RCC 7860 (cell line): ENCODE measurements at regions not wholly inside any gene's neighbourhood (a gene's known extent, or its start where the extent isn't known, plus 50 kb on each side); places are given as distances from the start of the nearest gene placed in this dataset.
"Not testable (repeated sequence)": the region's sequence is repeated elsewhere in the genome, so short reads cannot be mapped to it uniquely, and the experiment has no call there.

ENCODE experiments used
- DNase-seq: peaks from one replicate; pipeline ENCODE4 v3.0.0-alpha.2; 2015; ENCODE audit warnings: low spot score
- FAIRE-seq: peaks from 2 replicates; lab custom pipeline; 2012; peaks lifted over from hg19 to GRCh38; lab: Jason Lieb, UNC

DNA sequence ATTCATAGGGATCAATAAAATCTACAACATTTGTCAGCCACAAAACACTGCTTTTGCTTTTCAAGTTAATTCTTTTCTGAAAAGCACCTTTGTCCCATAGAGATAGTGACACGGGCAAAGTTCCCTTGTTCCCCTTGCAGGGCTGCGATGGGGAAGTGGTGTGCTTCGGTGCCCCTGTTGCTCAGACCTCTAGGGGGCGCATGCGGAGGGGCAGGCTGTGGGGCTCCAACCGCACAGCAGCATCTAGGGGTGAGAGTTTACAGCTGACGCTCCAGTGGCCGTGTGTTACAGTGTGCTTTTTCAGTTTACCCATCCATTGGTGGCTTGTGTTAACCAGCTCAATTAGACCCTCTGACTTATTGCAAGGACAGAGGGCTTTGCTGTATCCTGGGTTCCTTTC, 1432.2 kb upstream of the ACVR2A start:
- FAIRE-seq (no peak), DNase-seq (no peak)

DNA sequence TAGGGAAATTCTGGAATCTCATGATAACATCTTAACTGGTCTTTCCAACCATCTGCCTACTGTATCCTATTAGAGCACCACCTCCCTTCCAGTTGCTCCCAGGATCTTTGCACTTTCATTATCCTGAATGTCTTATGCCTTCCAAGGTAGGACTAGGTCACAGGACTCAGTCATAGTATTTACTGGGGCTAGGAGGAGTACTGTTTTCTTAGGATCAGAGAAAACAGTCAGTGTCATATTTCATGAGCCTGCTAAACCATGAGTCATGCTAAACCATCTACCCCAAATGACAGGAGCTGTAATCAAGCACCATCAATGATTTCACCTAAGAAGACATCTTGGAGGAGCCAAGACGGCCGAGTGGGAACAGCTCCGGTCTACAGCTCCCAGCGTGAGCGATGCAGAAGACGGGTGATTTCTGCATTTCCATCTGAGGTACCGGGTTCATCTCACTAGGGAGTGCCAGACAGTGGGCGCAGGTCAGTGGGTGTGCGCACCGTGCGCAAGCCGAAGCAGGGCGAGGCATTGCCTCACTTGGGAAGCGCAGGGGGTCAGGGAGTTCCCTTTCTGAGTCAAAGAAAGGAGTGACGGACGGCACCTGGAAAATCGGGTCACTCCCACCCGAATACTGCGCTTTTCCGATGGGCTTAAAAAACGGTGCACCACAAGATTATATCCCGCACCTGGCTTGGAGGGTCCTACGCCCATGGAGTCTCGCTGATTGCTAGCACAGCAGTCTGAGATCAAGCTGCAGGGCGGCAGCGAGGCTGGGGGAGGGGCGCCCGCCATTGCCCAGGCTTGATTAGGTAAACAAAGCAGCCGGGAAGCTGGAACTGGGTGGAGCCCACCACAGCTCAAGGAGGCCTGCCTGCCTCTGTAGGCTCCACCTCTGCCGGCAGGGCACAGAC, 1439.2 kb upstream of the ACVR2A start:
- not testable (repeated sequence) for DNase-seq, FAIRE-seq

DNA sequence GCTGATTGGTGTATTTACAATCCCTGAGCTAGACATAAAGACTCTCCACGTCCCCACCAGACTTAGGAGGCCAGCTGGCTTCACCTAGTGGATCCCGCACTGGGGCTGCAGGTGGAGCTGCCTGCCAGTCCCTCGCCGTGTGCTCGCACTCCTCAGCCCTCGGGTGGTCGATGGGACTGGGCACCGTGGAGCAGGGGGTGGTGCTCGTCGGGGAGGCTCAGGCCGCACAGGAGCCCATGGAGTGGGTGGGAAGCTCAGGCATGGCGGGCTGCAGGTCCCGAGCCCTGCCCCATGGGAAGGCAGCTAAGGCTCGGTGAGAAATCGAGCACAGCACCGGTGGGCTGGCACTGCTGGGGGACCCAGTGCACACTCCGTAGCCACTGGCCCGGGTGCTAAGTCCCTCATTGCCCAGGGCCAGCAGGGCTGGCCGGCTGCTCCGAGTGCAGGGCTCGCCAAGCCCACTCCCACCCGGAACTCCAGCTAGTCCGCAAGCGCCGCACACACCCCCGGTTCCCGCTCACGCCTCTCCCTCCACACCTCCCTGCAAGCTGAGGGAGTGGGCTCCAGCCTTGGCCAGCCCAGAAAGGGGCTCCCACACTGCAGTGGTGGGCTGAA, 1441.2 kb upstream of the ACVR2A start:
- not testable (repeated sequence) for DNase-seq, FAIRE-seq

DNA sequence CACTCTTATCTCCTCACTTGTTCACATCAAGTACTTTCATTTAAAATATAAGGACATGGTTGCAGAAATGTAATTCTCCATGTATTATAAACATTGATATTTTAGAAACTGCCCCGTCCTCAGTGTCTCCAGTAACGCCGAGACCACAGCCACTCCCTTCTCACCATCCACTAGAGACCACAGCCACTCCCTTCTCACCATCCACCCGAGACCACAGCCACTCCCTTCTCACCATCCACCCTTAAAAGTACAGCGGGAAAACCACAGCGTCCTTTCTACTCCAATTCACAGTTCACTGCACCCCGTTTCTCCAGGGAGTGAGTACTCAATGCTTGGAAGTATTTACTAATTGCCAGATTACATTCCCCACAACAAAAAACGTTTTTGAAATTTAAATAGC, 1452.2 kb upstream of the ACVR2A start:
- DNase-seq = no peak
- FAIRE-seq = peak; percentile 65

DNA sequence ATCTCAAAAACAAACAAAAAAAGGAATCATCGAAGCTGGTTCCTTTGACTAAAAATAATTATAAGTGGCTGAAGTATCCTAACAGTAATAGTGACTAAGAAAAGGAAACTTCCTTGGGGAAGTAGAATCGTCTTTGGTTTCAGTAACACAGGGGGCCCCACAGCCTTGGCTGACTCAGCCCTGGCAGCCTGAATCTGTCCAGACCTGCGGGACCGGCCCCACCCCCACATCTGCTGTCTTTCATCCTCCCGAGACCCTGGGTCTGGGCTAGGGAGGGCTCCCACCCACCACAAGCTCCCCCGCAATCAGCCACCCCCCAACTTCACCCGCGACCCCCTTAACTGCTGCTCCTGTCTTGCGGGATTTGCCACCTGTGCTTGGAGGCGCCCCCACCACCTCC, 1452.6 kb upstream of the ACVR2A start:
- DNase-seq = no peak
- no peak for FAIRE-seq

DNA sequence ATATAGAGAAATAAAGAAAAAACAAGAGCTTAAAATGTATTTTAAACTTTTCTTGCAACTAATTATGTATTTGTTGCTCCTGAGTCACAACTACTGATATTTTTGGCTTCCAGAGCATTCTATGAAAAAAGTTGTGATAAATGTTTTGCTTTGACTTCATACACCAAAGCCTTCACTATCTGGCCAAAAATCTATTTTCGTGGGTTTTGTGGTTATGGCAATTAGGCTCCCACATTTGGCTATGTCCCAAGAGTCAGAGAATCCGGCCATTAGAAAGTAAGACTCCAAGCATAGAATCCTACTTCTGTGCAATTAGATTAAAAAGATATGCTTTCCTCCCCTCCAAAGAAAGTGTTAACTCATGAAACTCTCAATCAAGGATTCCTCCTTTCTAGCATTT, 1456.1 kb upstream of the ACVR2A start:
- FAIRE-seq (peak; percentile 37), DNase-seq (peak; percentile 11)

DNA sequence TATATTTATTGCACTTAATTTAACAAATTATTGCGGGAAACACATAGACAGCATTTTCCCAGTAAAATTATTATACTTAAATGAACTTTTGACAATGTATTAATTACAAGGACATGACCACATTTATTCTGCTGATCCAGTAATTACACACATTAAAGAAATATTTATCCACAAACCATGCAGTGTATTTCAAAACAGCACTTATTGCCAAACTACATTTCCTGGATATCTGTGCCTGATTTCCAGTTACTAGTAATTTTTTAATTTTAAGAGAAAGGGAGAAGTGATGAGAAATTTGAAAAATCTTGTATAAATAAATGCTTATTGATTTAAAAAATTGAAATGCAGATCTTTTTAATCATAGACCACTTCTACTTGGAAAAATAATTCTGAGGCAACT, 1458.7 kb upstream of the ACVR2A start:
- FAIRE-seq (no peak), DNase-seq (no peak)

DNA sequence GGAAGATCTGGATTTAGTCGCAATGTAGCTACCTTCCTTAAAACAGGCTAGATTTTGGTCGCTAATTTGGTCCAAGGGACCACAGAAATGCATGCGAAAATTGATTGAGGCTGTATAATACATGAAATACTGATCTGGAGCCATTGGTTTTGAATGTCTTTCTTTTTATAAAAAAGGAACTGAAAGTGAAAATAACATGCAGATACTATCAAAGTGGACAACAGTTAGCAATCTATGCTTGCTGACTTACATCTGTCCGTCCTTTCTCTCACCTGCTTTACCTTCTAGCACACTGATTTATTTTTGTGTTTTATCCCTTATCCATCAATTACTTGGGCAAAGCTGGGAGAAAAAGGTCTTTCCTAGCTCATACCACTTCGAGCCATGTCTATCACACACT, 1459.8 kb upstream of the ACVR2A start:
- FAIRE-seq = no peak
- no peak for DNase-seq

DNA sequence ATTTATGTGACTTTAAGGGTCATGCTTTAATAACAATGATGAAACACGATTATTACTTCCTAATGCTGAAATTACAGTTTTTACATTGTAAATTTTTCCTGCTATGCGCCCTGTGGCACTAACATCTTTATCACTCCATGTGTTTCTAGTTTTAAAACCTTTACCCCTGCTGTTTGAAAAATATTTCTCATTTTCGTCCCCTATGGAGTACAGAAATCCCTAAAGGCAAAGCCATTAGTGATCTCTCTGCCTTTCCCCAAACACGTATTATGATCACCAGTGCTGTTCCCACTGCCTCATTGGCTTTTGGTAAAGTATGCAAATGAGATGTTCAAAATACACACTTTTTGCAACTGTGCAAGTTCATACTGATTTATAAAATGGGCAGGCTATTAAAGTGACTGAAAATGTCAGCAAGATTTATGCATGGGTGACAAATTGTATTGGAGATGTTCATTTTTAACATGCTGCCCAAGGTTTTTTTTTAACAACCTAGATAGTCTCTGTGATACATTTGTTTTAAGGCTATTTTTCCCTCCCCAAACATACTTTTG, 1468.2 kb upstream of the ACVR2A start:
- DNase-seq (no peak), FAIRE-seq (no peak)

DNA sequence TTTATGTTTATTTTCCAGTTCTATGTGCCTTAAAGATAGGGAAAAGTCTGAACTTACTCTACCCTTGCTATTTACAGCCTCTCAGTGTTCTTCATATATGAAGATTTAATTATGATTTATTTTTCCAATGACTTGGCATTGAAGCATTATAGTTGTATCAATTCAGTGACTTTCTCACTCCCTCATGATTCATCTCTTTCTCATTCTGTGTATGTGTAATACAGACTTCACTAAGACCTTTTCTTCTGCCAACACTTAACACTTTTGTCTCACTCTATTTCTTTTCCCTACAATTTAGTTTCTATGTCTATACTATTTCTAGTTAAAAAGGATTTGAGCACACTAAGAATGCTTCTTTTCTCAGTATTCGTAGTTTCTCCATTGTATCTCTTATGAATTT, 1470.3 kb upstream of the ACVR2A start:
- FAIRE-seq = no peak
- no peak for DNase-seq

DNA sequence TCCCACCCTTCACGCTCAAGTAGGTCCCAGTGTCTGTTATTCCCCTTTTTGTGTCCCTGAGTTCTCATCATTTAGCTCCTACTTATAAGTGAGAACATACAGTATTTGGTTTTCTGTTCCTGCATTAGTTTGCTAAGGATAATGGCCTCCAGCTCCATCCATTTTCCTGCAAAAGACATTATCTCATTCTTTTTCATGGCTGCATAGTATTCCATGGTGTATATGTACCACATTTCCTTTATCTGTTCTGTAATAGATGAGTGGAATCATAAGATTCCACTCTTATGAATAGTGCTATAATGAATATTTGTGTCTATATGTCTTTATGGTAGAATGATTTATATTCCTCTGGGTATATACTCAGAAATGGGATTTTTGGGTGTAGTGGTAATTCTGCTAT, 1473.5 kb upstream of the ACVR2A start:
- DNase-seq, FAIRE-seq: not testable (repeated sequence)

DNA sequence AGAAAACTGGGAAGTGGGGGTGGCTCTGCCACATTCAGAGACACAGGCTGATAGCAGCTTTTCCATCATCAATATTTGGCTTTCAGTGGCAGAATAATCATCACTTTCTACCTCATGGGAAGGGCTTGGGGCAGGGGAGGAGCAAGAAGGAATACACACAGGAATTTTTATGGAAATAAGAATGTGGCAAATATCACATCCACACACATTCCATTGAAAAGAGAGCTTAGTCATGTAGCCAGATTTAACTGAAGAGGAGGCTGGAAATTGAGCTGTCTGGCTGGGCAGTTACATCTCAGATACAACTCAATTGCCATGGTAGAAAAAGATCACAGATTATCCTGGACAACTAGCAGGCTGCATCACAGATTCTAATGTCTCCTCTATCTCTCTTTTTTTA, 1474.0 kb upstream of the ACVR2A start:
- FAIRE-seq (no peak), DNase-seq (no peak)

DNA sequence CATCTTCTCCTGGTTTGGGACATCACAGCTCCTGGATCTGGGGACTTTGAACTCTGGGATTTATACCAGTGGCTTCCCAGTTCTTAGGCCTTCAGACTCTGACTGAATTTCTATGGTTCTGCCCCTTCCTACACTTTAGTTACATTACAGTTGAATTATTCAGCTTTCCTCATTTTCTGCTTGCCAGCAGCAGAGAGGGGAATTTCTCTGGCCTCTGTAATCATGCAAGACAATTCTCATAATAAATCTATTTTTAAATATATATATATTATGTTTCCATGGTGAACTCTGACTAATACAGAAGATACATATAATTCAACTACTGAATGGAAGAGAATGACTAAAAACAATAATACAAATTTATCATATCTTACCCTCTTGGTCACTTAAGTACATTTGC, 1478.6 kb upstream of the ACVR2A start:
- FAIRE-seq = no peak

DNA sequence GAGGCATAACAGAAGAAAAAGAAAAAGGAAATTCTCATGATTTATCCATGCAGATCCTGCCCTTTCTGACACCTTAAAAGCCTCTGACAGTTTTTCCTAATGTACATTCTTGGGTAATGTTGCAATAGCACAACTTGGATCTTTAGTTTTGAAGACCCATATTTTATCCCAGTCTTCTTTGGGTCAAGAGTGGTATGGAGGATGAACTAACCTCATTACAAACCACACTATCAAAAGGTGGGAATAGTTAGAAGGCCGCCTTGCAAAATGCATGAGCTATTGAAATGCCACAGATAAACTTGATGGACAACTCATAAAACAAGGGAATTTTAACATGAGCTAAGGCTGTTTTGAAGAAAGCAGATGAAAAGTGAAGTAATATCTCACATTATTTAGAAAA, 1479.8 kb upstream of the ACVR2A start:
- DNase-seq (no peak), FAIRE-seq (no peak)

More for the DNA sequence above, 1478.6 kb upstream of the ACVR2A start:
- no peak for DNase-seq

DNA sequence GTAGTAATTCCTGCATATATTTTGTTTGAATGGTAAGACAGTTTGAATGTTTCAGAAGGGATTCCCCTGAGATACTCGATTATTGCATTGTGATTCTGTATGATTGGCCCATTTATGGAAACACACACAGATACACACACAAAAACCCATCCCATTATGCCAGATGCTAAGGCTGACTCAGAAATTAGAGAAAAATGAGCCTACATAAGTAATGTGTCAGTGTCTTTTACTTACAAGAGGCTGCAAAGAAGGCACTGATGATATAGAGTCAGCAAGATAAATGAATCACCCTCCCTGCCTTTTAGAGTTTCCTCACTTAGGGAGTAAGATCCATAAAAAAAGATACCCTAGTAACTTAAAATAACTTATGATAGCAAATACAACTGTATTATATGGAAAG, 1481.1 kb upstream of the ACVR2A start:
- FAIRE-seq = no peak
- DNase-seq = no peak

DNA sequence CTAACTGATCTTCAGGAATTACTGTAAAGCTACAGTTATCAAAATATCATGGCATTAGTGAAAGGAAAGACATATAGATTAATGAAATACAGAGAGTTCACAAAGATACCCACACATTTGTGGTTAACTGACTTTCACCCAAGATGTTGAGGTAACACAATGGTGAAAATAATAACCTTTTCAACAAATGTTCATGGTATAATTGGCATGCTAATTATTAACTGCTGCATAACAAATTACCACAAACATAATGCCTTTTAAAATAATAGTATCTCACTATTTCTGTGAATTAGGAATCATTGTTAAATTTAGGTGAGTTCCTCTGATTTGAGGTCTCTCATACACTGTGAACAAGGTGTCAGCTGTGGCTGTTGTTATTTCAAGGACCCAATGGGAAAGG, 1493.1 kb upstream of the ACVR2A start:
- DNase-seq (no peak), FAIRE-seq (no peak)

DNA sequence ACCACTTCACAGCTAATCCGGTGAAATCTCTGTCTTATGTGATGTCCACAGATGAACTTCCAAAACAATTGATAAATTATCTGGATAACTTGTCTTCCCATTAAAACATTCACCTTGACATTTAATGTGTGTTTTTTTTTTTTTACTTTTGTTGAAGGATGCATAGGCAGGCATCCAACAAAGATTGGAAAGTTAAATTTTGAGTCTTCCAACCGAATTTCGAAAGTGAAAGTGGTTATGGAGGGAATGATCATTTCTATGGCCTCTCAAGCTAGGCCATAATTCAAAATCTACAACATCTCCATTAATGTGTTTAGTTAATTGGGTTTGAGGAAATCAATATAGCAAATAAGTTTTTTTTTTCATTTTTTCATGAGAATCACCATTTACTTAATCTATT, 1495.5 kb upstream of the ACVR2A start:
- FAIRE-seq = no peak
- no peak for DNase-seq

DNA sequence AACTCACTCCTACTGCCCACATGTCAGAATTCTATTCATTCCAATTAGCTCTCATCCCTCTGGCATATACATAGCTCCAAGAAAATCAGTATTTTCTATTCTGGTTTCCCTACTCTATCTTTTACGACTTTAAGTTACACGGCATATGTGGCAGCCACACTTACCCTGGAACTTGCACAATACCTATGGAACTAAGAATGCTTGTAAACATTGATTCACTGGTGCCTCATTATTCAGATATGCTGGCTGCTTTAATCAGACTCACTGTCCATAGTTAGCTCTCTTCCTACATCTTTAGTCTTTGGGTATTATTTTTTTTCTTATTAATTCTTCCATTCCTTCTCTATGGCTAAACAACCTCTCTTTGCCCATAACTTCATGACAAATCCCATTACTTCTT, 1519.9 kb upstream of the ACVR2A start:
- DNase-seq = no peak
- no peak for FAIRE-seq

DNA sequence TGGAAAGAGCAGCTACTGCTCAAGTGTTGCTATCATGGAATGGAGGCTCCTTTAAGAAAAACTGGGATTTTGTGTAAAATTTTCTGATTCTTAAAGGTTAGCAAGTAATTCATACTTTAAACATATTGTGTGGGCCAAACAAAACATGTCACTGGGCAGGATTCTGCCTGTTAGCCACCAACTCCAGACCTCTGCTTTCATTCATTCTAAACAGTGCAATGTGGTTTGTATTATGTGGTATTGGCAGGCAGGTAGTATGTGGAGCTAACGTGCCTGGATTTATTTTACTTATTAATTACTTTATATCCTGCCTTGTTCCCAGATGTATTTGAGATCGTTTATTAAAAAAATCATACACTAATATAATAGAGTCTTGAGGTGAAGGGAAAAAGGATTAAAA, 1521.3 kb upstream of the ACVR2A start:
- no peak for DNase-seq
- FAIRE-seq = no peak

DNA sequence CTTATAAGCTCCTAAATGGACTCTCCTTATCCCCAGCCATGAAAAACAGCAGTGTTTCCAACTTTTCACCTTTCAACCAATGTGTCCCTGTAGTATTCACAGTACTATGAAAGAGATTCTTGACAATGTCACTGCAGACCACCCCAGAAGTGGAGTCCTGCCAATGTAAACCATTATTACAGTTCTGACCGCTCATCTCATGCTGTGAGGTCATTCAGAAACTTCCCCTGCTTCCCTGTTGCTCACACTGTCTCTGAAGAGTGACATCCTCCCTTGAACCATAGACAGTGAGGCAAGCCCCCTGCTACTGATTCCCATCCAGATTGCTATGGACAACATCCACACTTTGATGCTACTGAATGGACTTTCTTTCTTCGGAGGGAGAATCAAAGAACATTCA, 1523.7 kb upstream of the ACVR2A start:
- no peak for DNase-seq
- FAIRE-seq = no peak

DNA sequence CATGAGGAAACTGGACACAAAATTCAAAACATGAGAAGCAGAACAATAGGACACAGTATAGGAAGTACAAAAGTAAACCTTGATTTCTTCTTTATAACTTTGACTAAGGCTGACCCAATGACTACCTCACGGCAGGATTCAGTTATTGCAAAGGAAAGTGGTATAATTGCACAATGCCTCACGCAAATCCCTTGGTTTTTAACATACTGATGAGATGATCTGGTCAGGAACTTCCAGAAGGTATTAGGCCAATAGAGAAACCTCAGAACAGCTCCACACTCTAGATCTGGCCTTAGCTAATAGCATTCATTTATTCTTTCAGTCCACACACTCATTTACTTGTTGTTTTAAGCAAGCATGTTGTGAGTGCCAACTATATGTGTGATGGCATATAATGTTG, 1526.9 kb upstream of the ACVR2A start:
- no peak for FAIRE-seq
- DNase-seq = no peak

DNA sequence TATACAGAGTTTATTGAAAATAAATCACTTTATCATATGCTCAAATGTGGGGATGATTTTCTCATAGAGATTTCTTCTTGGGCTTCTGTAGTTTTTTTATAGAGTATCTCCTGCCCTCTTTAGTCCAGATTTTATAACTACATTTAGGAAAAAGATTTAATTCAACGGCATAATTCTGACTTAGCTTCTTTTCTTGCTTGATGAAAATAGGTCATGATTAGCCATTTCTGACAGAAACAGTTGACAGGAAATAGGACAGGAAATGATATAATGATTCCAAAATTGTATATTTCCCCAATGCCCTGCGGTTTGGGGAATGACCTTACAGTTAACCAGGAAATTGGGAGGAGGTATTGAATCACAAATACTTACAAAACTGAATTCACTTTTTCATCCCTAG, 1531.9 kb upstream of the ACVR2A start:
- DNase-seq (peak; percentile 14), FAIRE-seq (peak; percentile 79)
